Fibroblast of the aortic adventitia (primary cell): ENCODE measurements at regions not wholly inside any gene's neighbourhood (a gene's known extent, or its start where the extent isn't known, plus 50 kb on each side); places are given as distances from the start of the nearest gene placed in this dataset.

ENCODE experiments used
- DNase-seq: peaks from one replicate; pipeline ENCODE4 v3.0.0-alpha.2; 2010; ENCODE audit warnings: low read depth
- H3K4me3 ChIP-seq: 2 replicates; pipeline ENCODE4 v1.5.1; 2011; ENCODE audit warnings: low read depth, mild to moderate bottlenecking, control low read depth, low read length, moderate library complexity
- TF ChIP-seq, protein P1 (sequence below): IDR thresholded peaks from 2 replicates; pipeline ENCODE4 v1.5.1; 2011; ENCODE audit warnings: mild to moderate bottlenecking, low read length, control low read depth, inconsistent platforms; ENCODE audit not compliant: insufficient read depth

DNA sequence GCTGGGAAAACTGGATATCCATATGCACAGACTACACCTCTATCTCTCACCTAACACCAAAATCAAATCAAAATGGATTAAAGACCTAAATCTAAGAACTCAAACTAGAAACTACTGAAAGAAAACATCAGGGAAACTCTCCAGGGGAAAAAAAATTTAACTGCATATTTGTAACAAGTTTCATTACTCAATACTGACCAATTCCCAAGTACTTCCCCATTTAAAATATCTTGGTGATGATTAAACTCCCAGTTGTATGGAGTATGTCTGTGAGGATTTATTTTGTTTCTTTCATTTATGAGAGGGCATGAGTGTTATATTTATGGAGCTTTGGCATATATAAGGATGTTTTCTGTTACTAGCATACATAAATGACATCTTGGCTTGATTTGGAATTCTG is 112.3 kb upstream of the IL15 start:
- peak; percentile 46 for DNase-seq
- TF ChIP-seq, protein P1, sequence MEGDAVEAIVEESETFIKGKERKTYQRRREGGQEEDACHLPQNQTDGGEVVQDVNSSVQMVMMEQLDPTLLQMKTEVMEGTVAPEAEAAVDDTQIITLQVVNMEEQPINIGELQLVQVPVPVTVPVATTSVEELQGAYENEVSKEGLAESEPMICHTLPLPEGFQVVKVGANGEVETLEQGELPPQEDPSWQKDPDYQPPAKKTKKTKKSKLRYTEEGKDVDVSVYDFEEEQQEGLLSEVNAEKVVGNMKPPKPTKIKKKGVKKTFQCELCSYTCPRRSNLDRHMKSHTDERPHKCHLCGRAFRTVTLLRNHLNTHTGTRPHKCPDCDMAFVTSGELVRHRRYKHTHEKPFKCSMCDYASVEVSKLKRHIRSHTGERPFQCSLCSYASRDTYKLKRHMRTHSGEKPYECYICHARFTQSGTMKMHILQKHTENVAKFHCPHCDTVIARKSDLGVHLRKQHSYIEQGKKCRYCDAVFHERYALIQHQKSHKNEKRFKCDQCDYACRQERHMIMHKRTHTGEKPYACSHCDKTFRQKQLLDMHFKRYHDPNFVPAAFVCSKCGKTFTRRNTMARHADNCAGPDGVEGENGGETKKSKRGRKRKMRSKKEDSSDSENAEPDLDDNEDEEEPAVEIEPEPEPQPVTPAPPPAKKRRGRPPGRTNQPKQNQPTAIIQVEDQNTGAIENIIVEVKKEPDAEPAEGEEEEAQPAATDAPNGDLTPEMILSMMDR, result no peak
- H3K4me3 ChIP-seq, result no peak overlapping the region

DNA sequence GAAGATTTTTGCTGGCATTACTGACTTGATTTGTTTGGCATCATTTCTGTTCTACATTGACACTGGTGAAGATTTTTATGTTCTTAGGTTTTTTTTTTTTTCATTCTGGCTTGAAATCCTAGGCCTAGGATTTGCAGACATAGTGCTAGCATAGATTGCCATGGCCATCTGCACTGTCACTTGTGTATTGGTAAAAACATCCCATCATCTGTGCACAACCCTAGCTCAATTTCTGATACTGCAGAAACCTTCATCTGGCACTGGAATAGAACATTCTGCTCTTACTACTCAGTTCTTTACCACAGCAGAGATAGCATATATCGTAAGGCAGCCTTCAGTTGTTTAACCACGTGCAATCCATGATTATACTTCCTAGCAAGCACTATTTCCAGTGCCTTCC is 111.5 kb upstream of the IL15 start:
- TF ChIP-seq, protein P1, result no peak
- no peak for DNase-seq
- no peak overlapping the region for H3K4me3 ChIP-seq

DNA sequence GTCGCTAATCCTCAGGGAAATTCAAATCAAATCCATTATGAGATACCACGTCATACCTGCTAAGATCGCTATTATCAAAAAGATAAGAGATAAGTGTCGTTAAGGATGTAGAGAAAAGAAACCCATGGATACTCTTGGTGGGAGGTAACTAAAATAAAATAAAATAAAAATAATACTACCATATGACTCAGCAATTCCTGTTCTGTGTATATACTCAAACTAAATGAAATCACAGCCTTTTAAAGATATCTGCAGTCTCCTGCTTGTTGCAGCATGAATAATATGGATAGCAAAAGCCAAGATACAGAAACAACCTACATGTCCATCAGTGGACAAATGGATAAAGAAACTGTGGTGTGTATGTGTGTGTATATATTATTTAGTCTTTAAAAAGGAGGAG is 105.8 kb upstream of the IL15 start:
- no peak overlapping the region for H3K4me3 ChIP-seq
- DNase-seq, result peak; percentile 12
- TF ChIP-seq, protein P1, result no peak

DNA sequence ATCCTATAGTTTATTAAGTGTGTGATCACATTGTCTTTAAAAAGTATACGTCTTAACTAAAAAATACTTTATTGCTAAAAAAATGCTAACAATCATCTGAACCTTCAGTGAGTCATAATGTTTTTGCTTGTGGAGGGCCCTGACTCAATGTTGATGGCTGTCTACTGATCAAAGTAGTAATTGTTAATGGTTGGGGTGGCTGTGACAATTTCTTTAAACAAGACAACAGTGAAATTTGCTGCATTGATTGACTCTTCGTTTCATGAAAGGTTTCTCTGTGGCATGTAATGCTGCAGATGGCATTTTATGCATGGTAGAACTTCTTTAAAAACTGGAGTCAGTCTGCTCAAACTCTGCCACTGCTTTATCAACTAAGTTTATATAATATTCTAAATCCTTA is 101.4 kb upstream of the IL15 start:
- DNase-seq, result no peak
- TF ChIP-seq, protein P1, result no peak
- H3K4me3 ChIP-seq, result no peak overlapping the region

DNA sequence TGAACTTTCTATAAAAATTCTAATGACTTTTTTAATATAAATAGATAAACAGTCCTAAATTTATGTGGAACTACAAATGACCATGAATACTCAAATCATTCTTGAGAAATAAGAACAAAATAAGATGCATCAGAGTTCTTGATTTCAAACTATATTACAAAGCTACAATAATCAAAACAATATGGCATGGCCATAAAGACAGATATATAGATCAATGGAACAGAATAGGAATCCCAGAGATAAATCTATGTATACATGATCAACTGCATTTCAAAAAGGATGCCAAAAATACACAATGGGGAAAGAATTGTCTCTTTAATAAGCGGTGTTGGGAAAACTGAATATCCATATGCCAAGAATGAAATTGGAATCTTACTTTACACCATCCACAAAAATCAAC is 98.4 kb upstream of the IL15 start:
- TF ChIP-seq, protein P1, result no peak
- no peak overlapping the region for H3K4me3 ChIP-seq
- DNase-seq, result no peak

DNA sequence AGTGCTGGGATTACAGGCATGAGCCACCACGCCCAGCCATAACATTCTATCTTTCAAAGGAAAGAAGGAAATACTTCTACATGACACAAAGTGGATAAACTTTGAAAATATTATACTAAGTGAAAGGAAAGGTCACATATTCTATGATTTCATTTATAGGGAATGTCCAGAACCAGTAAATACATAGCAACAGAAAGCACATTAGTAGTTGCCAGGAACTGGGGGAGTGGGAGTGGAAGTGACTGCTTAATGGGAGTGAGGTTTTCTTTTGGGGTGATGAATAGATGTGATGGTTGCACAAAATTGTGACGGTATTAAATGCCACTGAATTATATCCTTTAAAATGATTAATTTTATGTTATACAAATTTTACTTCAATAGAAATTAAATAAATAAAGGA is 95.7 kb upstream of the IL15 start:
- TF ChIP-seq, protein P1, result no peak
- DNase-seq, result peak; percentile 39
- H3K4me3 ChIP-seq, result no peak overlapping the region

DNA sequence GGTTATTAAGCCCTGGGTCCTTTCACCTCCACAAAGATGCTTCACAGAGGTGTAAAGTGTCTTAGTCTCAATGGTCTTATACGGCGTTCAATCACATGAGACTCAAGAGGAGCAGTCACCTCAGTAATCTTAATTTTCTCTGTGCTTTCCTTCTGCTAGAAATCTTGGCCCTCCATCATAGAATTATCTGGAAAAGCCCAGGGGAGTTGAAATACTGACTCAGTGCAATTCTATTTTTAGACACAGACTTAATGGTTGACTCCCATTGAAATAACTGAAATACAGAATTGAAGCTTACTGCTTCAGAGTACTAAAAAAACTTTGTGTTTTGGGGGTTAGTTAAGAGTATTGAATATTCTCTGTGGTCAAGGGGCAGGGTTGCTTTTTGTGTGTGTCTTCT is 94.5 kb upstream of the IL15 start:
- TF ChIP-seq, protein P1, result no peak
- DNase-seq, result peak; percentile 84
- no peak overlapping the region for H3K4me3 ChIP-seq
